ENCODE measurements at regions not wholly inside any gene's neighbourhood (a gene's known extent, or its start where the extent isn't known, plus 50 kb on each side); places are given as distances from the start of the nearest gene placed in this dataset.

GRCh38 chr14:84167026-84167425 is 1362.9 kb upstream of the FLRT2 start:
- DNase-seq, result no peak

- DNase-seq, result no peak
Observed at GRCh38 chr14:84180336-84180735, 1349.6 kb upstream of the FLRT2 start.

- DNase-seq, result no peak
Observed at GRCh38 chr14:84181072-84181471, 1348.9 kb upstream of the FLRT2 start.

- DNase-seq, result no peak
Observed at GRCh38 chr14:84195514-84195913, 1334.4 kb upstream of the FLRT2 start.

- DNase-seq, result no peak
Observed at GRCh38 chr14:84197704-84198103, 1332.2 kb upstream of the FLRT2 start.

GRCh38 chr14:84202486-84202885 is 1327.5 kb upstream of the FLRT2 start:
- no peak for DNase-seq

GRCh38 chr14:84203896-84204295 is 1326.0 kb upstream of the FLRT2 start:
- no peak for DNase-seq

- no peak for DNase-seq
Observed at GRCh38 chr14:84208451-84208850, 1321.5 kb upstream of the FLRT2 start.

- no peak for DNase-seq
Observed at GRCh38 chr14:84209031-84209430, 1320.9 kb upstream of the FLRT2 start.

- no peak for DNase-seq
Observed at GRCh38 chr14:84217066-84217465, 1312.9 kb upstream of the FLRT2 start.

GRCh38 chr14:84225268-84225667 is 1304.7 kb upstream of the FLRT2 start:
- no peak for DNase-seq

GRCh38 chr14:84228702-84229101 is 1301.2 kb upstream of the FLRT2 start:
- DNase-seq, result no peak

GRCh38 chr14:84234281-84234680 is 1295.7 kb upstream of the FLRT2 start:
- no peak for DNase-seq

GRCh38 chr14:84236290-84236689 is 1293.7 kb upstream of the FLRT2 start:
- DNase-seq, result no peak

- no peak for DNase-seq
Observed at GRCh38 chr14:84237881-84238280, 1292.1 kb upstream of the FLRT2 start.

- no peak for DNase-seq
Observed at GRCh38 chr14:84247693-84248092, 1282.3 kb upstream of the FLRT2 start.

GRCh38 chr14:84250893-84251292 is 1279.1 kb upstream of the FLRT2 start:
- DNase-seq, result no peak

- no peak for DNase-seq
Observed at GRCh38 chr14:84251411-84252115, 1278.4 kb upstream of the FLRT2 start.

- no peak for DNase-seq
Observed at GRCh38 chr14:84252706-84253105, 1277.2 kb upstream of the FLRT2 start.

GRCh38 chr14:84253326-84253725 is 1276.6 kb upstream of the FLRT2 start:
- no peak for DNase-seq

- no peak for DNase-seq
Observed at GRCh38 chr14:84254290-84254689, 1275.7 kb upstream of the FLRT2 start.

GRCh38 chr14:84262932-84263331 is 1267.0 kb upstream of the FLRT2 start:
- no peak for DNase-seq

- DNase-seq, result no peak
Observed at GRCh38 chr14:84272290-84272721, 1257.6 kb upstream of the FLRT2 start.

GRCh38 chr14:84273181-84273580 is 1256.8 kb upstream of the FLRT2 start:
- DNase-seq, result no peak

- no peak for DNase-seq
Observed at GRCh38 chr14:84282618-84283017, 1247.3 kb upstream of the FLRT2 start.

Data from NCI-H510A treated with DMSO at 0.1 percent for 48 hours (cell line).